ENCODE measurements at regions not wholly inside any gene's neighbourhood (a gene's known extent, or its start where the extent isn't known, plus 50 kb on each side); places are given as distances from the start of the nearest gene placed in this dataset.

DNA sequence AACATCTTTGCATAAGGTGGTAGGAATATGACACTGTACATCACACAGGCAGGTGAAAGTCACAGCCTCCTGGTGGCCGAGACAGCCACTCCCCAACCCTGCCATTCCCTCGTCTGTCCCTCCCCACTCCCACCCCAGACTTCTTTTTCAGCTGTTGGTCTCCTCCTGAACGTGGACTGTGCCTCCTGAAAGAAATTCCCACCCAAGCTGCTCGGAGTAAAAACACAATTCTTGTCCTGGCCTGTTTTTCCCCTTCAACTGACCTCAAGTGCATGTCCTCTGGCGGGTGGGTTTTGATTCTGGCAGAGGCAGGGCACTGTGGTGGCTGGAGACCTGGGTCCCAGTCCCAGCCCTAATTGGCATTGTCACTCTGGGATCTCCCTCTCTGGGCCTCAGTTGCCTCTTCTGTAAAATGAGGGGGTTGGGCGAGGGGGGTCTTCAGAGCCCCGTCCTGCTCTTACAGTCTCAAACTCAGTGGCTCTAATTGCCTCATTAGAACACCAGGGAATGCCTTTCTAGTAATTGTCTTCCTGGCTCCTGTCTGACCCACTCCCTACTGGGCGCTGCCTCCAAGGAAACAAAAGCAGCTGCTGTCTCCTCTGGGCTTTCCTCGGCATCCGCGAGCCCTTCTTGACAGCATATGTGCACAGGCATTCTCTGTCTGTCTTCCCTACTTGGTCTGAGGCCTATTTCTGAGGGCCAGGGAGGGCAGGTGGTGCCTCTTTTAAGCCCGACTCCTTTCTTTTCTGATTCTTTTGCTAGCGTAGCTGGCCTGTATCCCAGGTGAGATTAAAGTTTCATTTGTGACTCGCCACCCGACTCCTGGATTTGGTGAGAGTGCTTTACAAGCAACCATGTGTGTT is 186.6 kb upstream of the RMST start:
- TF ChIP-seq CTCF (conservative IDR thresholded peaks at IDR 0.05; ENCODE audit: low read depth, low read length), result no peak
- no peak overlapping the region for H3K4me3 ChIP-seq (ENCODE audit: low read depth, low read length)
- DNase-seq (ENCODE audit: low read depth), result no peak

- H3K4me3 ChIP-seq (ENCODE audit: low read depth, low read length), result no peak overlapping the region
- no peak for TF ChIP-seq CTCF (conservative IDR thresholded peaks at IDR 0.05; ENCODE audit: low read depth, low read length)
- no peak for DNase-seq (ENCODE audit: low read depth)
These were observed 185.8 kb upstream of the RMST start for GRCh38 chr12:97276661-97277429.

- DNase-seq (ENCODE audit: low read depth), result no peak
- H3K4me3 ChIP-seq (ENCODE audit: low read depth, low read length), result no peak overlapping the region
- no peak for TF ChIP-seq CTCF (conservative IDR thresholded peaks at IDR 0.05; ENCODE audit: low read depth, low read length)
These were observed 179.3 kb upstream of the RMST start for GRCh38 chr12:97283297-97283696.

DNA sequence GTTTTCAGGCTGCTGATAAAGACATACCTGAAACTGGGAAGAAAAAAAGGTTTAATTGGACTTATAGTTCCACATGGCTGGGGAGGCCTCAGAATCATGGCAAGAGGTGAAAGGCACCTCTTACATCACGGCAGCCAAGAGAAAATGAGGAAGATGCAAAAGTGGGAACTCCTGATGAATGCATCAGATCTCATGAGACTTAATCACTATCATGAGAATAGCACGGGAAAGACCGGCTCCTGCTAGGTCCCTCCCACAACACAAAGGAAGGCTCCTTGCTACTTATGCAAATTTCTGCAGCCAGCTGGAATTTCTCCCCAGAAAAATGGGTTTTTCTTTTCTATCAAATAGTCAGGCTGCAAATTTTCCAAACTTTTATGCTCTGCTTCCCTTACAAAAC is 174.1 kb upstream of the RMST start:
- no peak for TF ChIP-seq CTCF (conservative IDR thresholded peaks at IDR 0.05; ENCODE audit: low read depth, low read length)
- no peak overlapping the region for H3K4me3 ChIP-seq (ENCODE audit: low read depth, low read length)
- no peak for DNase-seq (ENCODE audit: low read depth)

DNA sequence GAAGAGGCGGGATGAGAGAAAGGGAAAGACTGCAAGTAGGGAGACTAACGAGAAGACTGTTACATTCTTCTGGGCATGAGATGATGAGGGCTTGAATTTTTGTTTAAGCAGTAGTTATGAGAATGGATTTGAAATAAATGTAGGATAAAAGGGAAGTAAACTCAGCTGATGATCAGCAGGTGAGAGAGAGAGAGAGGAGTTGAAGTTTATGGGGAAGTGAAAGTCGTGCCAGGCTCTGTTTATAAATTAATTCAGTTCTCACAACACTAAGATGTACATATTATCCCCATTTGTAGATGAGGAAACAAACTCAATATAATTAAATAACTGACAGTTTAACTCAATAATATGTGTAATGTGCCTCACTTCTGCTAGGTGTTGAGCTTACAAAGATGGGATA is 170.0 kb upstream of the RMST start:
- TF ChIP-seq CTCF (conservative IDR thresholded peaks at IDR 0.05; ENCODE audit: low read depth, low read length), result no peak
- H3K4me3 ChIP-seq (ENCODE audit: low read depth, low read length), result no peak overlapping the region
- no peak for DNase-seq (ENCODE audit: low read depth)

DNA sequence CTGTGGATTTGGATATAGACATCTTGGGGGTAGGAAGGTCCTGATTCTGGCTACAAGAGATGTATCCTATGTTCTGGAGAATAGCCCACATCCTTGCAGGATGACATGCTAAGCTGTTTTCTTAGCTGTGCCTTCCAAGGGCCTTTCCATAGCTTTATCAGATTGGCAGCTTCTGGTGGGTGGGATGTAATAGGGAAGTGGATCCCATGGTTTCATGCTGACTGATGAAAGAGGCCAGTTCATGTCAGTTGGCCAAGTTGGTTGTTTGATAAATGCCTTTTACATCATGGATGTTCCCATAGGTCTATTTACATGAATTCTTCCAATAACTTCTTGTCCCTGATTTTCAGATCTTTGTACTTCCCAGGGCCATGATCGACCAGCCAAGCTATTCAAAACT is 169.1 kb upstream of the RMST start:
- DNase-seq (ENCODE audit: low read depth), result no peak
- no peak overlapping the region for H3K4me3 ChIP-seq (ENCODE audit: low read depth, low read length)
- TF ChIP-seq CTCF (conservative IDR thresholded peaks at IDR 0.05; ENCODE audit: low read depth, low read length), result no peak

All from choroid plexus epithelial cell (primary cell).